ENCODE measurements at regions not wholly inside any gene's neighbourhood (a gene's known extent, or its start where the extent isn't known, plus 50 kb on each side); places are given as distances from the start of the nearest gene placed in this dataset.

DNA sequence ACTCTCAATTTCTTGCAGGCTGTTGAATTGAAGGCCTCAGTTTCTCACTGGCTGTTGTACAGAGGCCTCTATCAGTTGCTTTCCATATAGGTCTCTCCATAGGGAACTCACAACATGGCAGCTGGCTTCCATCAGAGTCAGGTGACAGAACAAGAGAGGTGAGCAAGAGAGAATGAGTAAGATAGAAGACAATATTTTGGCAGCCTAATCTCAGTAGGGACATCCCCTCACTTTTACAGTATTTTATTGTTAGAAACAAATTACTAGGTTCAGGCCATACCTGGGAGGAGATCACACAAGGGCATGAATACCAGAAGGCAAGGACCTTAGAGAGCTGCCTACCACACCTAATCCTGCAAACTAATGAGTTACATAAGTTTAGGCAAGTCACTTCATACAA, 162.8 kb downstream of the ATP6V1G3 start:
- TF ChIP-seq, protein P1, sequence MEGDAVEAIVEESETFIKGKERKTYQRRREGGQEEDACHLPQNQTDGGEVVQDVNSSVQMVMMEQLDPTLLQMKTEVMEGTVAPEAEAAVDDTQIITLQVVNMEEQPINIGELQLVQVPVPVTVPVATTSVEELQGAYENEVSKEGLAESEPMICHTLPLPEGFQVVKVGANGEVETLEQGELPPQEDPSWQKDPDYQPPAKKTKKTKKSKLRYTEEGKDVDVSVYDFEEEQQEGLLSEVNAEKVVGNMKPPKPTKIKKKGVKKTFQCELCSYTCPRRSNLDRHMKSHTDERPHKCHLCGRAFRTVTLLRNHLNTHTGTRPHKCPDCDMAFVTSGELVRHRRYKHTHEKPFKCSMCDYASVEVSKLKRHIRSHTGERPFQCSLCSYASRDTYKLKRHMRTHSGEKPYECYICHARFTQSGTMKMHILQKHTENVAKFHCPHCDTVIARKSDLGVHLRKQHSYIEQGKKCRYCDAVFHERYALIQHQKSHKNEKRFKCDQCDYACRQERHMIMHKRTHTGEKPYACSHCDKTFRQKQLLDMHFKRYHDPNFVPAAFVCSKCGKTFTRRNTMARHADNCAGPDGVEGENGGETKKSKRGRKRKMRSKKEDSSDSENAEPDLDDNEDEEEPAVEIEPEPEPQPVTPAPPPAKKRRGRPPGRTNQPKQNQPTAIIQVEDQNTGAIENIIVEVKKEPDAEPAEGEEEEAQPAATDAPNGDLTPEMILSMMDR (IDR thresholded peaks at IDR 0.05), result no peak
- TF ChIP-seq POLR2A (IDR thresholded peaks at IDR 0.05) (no peak), EP300 (IDR thresholded peaks at IDR 0.05) (no peak), POLR2AphosphoS5 (IDR thresholded peaks at IDR 0.05) (no peak)
